ENCODE measurements at regions not wholly inside any gene's neighbourhood (a gene's known extent, or its start where the extent isn't known, plus 50 kb on each side); places are given as distances from the start of the nearest gene placed in this dataset.

- DNase-seq: no peak
Observed at GRCh38 chr2:151030663-151031230, 230.9 kb downstream of the RBM43 start.

GRCh38 chr2:151029406-151030157 lies 232.1 kb downstream of the RBM43 start:
- DNase-seq: no peak

- DNase-seq: no peak
Observed at GRCh38 chr2:151028691-151029176, 232.9 kb downstream of the RBM43 start.

GRCh38 chr2:151027151-151027550 lies 234.5 kb downstream of the RBM43 start:
- no peak for DNase-seq

GRCh38 chr2:151025816-151026215 lies 235.8 kb downstream of the RBM43 start:
- no peak for DNase-seq

- peak; percentile 67 for DNase-seq
Observed at GRCh38 chr2:151024696-151025251, 236.9 kb downstream of the RBM43 start.

GRCh38 chr2:151021747-151022452 lies 239.8 kb downstream of the RBM43 start:
- DNase-seq: no peak

GRCh38 chr2:151020411-151020810 lies 241.3 kb downstream of the RBM43 start:
- no peak for DNase-seq

GRCh38 chr2:151009437-151010175 lies 252.1 kb downstream of the RBM43 start:
- no peak for DNase-seq

GRCh38 chr2:151007365-151007764 lies 254.3 kb downstream of the RBM43 start:
- DNase-seq: peak; percentile 77

GRCh38 chr2:151002959-151003600 lies 258.6 kb downstream of the RBM43 start:
- DNase-seq: no peak

- peak; percentile 20 for DNase-seq
Observed at GRCh38 chr2:150997702-150998440, 263.8 kb downstream of the RBM43 start.

GRCh38 chr2:150997066-150997465 lies 264.6 kb downstream of the RBM43 start:
- DNase-seq: peak; percentile 58

- no peak for DNase-seq
Observed at GRCh38 chr2:150994076-150994475, 267.6 kb downstream of the RBM43 start.

GRCh38 chr2:150989969-150990368 lies 271.7 kb downstream of the RBM43 start:
- peak; percentile 18 for DNase-seq

- DNase-seq: no peak
Observed at GRCh38 chr2:150985741-150986140, 275.9 kb downstream of the RBM43 start.

GRCh38 chr2:150983314-150983897 lies 278.3 kb downstream of the RBM43 start:
- peak; percentile 37 for DNase-seq

GRCh38 chr2:150981826-150982225 lies 279.8 kb downstream of the RBM43 start:
- no peak for DNase-seq

GRCh38 chr2:150978053-150978452 lies 283.6 kb downstream of the RBM43 start:
- peak; percentile 37 for DNase-seq

- no peak for DNase-seq
Observed at GRCh38 chr2:150977296-150977695, 284.4 kb downstream of the RBM43 start.

GRCh38 chr2:150976604-150977003 lies 285.1 kb downstream of the RBM43 start:
- DNase-seq: no peak
